OCI-LY7 (cell line): ENCODE measurements at regions not wholly inside any gene's neighbourhood (a gene's known extent, or its start where the extent isn't known, plus 50 kb on each side); places are given as distances from the start of the nearest gene placed in this dataset.

Experiments
- BruUV-seq: library from RNA; stranded (reverse); fragments of 400-500 nt; replicated peaks from 2 replicates; lab custom pipeline; 2021; lab: Mats Ljungman, UMichigan
- CTCF ChIA-PET: fragments of 300-600 bp; sonication (Branson Sonifier 250); formaldehyde crosslinking; loops from one replicate; lab custom pipeline; 2022; ENCODE audit warnings: antibody characterized with exemption; ENCODE audit not compliant: unreplicated experiment; lab: Charles Lee
- POLR2A ChIA-PET: fragments of 300-600 bp; sonication (Branson Sonifier 250); formaldehyde crosslinking; loops from one replicate; lab custom pipeline; 2022; ENCODE audit warnings: antibody characterized with exemption; lab: Charles Lee
- DNase-seq: peaks from one replicate; pipeline ENCODE4 v3.0.0-alpha.2; 2015; ENCODE audit warnings: low spot score
- H2AFZ ChIP-seq: fragments of 200-600 bp; sonication (generic), shearing (Covaris generic); 2 replicates; pipeline ENCODE4 v1.6.1; 2014; ENCODE audit warnings: mild to moderate bottlenecking, antibody characterized with exemption, low read length, moderate library complexity
- H3K27ac ChIP-seq: fragments of 200-600 bp; sonication (generic); 2 replicates; pipeline ENCODE4 v1.5.1; 2014; ENCODE audit warnings: mixed run types, low read depth, mild to moderate bottlenecking, moderate library complexity, low read length, inconsistent platforms; ENCODE audit not compliant: poor library complexity, severe bottlenecking
- H3K36me3 ChIP-seq: fragments of 200-600 bp; sonication (generic); 2 replicates; pipeline ENCODE4 v1.6.1; 2014; ENCODE audit warnings: mild to moderate bottlenecking, antibody characterized with exemption, low read length, moderate library complexity, mixed read lengths; ENCODE audit not compliant: insufficient read depth
- H3K4me1 ChIP-seq: fragments of 200-600 bp; sonication (generic); 2 replicates; pipeline ENCODE4 v1.5.1; 2014; ENCODE audit warnings: mild to moderate bottlenecking, low read length; ENCODE audit not compliant: insufficient read depth, poor library complexity, severe bottlenecking
- H3K4me2 ChIP-seq: fragments of 200-600 bp; sonication (generic); 2 replicates; pipeline ENCODE4 v1.6.1; 2014; ENCODE audit warnings: mild to moderate bottlenecking, low read length
- H3K4me3 ChIP-seq: fragments of 200-600 bp; sonication (generic); 2 replicates; pipeline ENCODE4 v1.5.1; 2014; ENCODE audit warnings: mild to moderate bottlenecking, low read depth, low read length; ENCODE audit not compliant: poor library complexity, severe bottlenecking
- H3K79me2 ChIP-seq: fragments of 200-600 bp; sonication (generic); 2 replicates; pipeline ENCODE4 v1.6.1; 2016; ENCODE audit warnings: low read depth, mild to moderate bottlenecking, low read length, moderate library complexity, mixed read lengths; ENCODE audit not compliant: insufficient read depth
- H3K9me2 ChIP-seq: fragments of 200-600 bp; sonication (generic); 2 replicates; pipeline ENCODE4 v1.6.1; 2016; ENCODE audit warnings: mild to moderate bottlenecking, low read length, mixed read lengths; ENCODE audit not compliant: insufficient read depth
- H3K9me3 ChIP-seq: fragments of 200-600 bp; sonication (generic); 2 replicates; pipeline ENCODE4 v1.6.1; 2014; ENCODE audit warnings: mild to moderate bottlenecking, mixed run types, low read length, mixed read lengths
- H4K20me1 ChIP-seq: fragments of 200-600 bp; sonication (generic); 2 replicates; pipeline ENCODE4 v1.6.1; 2014; ENCODE audit warnings: mild to moderate bottlenecking, antibody characterized with exemption, low read length, moderate library complexity, mixed read lengths; ENCODE audit not compliant: insufficient read depth
- CTCF ChIP-seq: fragments of 200-600 bp; sonication (generic); conservative IDR thresholded peaks from 2 replicates; pipeline ENCODE4 v1.5.1; 2014; ENCODE audit warnings: mild to moderate bottlenecking, antibody characterized with exemption, low read length, moderate library complexity, mixed read lengths
- EZH2phosphoT487 ChIP-seq: fragments of 200-600 bp; sonication (generic); IDR thresholded peaks from 2 replicates; pipeline ENCODE4 v1.6.1; 2018; ENCODE audit warnings: low read depth, borderline replicate concordance, mild to moderate bottlenecking, mixed run types, antibody characterized with exemption, low read length, moderate library complexity, mixed read lengths
- intact Hi-C: fragments of 100-400 bp; cut with micrococcal nuclease; formaldehyde crosslinking; loops from one replicate; pipeline ENCODE4 v1.10.0; 2022; ENCODE audit not compliant: unreplicated experiment

- H3K4me1 ChIP-seq: no peaks in the 10 kb centered on the region
- H3K36me3 ChIP-seq: no peaks in the 10 kb centered on the region
- no TSS peak for BruUV-seq
- ChIA-PET POLR2A (no interaction called here), CTCF (no interaction called here)
- H4K20me1 ChIP-seq: no peaks in the 10 kb centered on the region
- H3K4me3 ChIP-seq: no peak overlapping the region
- H3K79me2 ChIP-seq: no peaks in the 10 kb centered on the region
- TF ChIP-seq EZH2phosphoT487 (no peak), CTCF (no peak)
- H3K9me2 ChIP-seq: no peaks in the 10 kb centered on the region
- no peak for DNase-seq
- no peaks in the 10 kb centered on the region for H3K9me3 ChIP-seq
- no peak overlapping the region for H3K27ac ChIP-seq
- intact Hi-C loops: no loop called here
- no peak overlapping the region for H3K4me2 ChIP-seq
- no peak overlapping the region for H2AFZ ChIP-seq
These were observed 78.1 kb upstream of the TBX20 start for GRCh38 chr7:35331730-35332678.

GRCh38 chr7:35329026-35329425 is 75.1 kb upstream of the TBX20 start:
- Histone ChIP-seq H3K4me3 (no peak overlapping the region), H3K4me1 (no peaks in the 10 kb centered on the region), H3K27ac (no peak overlapping the region), H3K4me2 (no peak overlapping the region), H2AFZ (no peak overlapping the region), H4K20me1 (no peaks in the 10 kb centered on the region), H3K36me3 (no peaks in the 10 kb centered on the region), H3K79me2 (no peaks in the 10 kb centered on the region), H3K9me3 (no peaks in the 10 kb centered on the region), H3K9me2 (no peaks in the 10 kb centered on the region)
- ChIA-PET CTCF (no interaction called here), POLR2A (interaction anchor here (0.7 kb wide), 1 partner anchor 51 kb away, joined by 3 read pairs; no protein-coding TSS in a partner anchor)
- TF ChIP-seq CTCF (no peak), EZH2phosphoT487 (no peak)
- intact Hi-C loops: no loop called here
- no TSS peak for BruUV-seq
- DNase-seq: no peak

GRCh38 chr7:35319606-35320005 is 65.7 kb upstream of the TBX20 start:
- Histone ChIP-seq H3K4me2 (no peak overlapping the region), H3K4me1 (no peaks in the 10 kb centered on the region), H3K27ac (no peak overlapping the region), H3K9me2 (no peaks in the 10 kb centered on the region), H3K9me3 (no peaks in the 10 kb centered on the region), H3K36me3 (no peaks in the 10 kb centered on the region), H3K79me2 (no peaks in the 10 kb centered on the region), H4K20me1 (no peaks in the 10 kb centered on the region), H2AFZ (no peak overlapping the region), H3K4me3 (no peak overlapping the region)
- ChIA-PET CTCF (no interaction called here), POLR2A (interaction anchor here (0.6 to 1.5 kb wide), 3 partner anchors 8 to 25 kb away, joined by 3 to 4 read pairs (median 3); no protein-coding TSS in a partner anchor)
- BruUV-seq: no TSS peak
- no peak for TF ChIP-seq CTCF
- TF ChIP-seq EZH2phosphoT487: no peak
- no peak for DNase-seq
- intact Hi-C loops: no loop called here
